HAP-1 (cell line): ENCODE measurements at regions not wholly inside any gene's neighbourhood (a gene's known extent, or its start where the extent isn't known, plus 50 kb on each side); places are given as distances from the start of the nearest gene placed in this dataset.

ENCODE experiments used
- DNase-seq, 2 experiments: peaks; one replicate each; pipeline ENCODE4 v3.0.0-alpha.2; 2016 to 2020; ENCODE audit warnings: low spot score in 2 of 2
- H3K27me3 ChIP-seq: fragments of 250-450 bp; sonication (Bioruptor Pico); 2 replicates; pipeline ENCODE4 v1.5.1; 2020; ENCODE audit warnings: low read depth, mild to moderate bottlenecking, moderate library complexity
- H3K36me3 ChIP-seq: fragments of 250-450 bp; sonication (Bioruptor Pico); replicated peaks from 2 replicates; pipeline ENCODE4 v1.5.1; 2020; ENCODE audit warnings: mild to moderate bottlenecking
- H3K4me1 ChIP-seq: fragments of 250-450 bp; sonication (Bioruptor Pico); 2 replicates; pipeline ENCODE4 v1.5.1; 2020; ENCODE audit warnings: mild to moderate bottlenecking
- H3K4me3 ChIP-seq: fragments of 250-450 bp; sonication (Bioruptor Pico); 2 replicates; pipeline ENCODE4 v1.5.1; 2020; ENCODE audit warnings: mild to moderate bottlenecking, moderate library complexity
- H3K9me3 ChIP-seq: fragments of 250-450 bp; sonication (Bioruptor Pico); 2 replicates; pipeline ENCODE4 v1.5.1; 2020; ENCODE audit warnings: mild to moderate bottlenecking, moderate library complexity
- in situ Hi-C: fragments of 300-500 bp; cut with MboI; formaldehyde crosslinking; loops from 3 replicates; pipeline ENCODE4 v1.14.3; 2020; ENCODE audit warnings: low sequenced_read_pairs, inconsistent platforms, mixed read lengths

DNA sequence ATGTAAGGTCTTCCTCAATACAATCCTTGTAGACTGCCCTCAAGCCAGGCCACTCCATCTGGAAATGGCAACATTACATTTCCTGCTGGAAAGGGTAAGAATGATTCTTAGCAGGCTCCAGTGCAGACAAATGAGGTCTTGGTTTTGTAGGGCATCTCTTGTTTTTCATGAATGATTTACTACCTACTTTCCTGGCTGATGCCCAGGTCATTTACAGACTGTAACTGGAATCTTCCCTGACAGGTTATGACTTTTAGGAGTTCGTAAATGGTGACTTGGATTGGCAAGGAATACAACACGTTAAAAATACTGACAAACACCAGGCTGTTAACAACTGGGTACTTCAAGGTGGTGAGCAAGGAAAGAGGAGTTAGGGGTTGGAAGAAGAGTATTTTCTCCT is 510.5 kb upstream of the TNC start:
- no peaks in the 10 kb centered on the region for H3K9me3 ChIP-seq
- no peaks in the 10 kb centered on the region for H3K36me3 ChIP-seq
- no peak for DNase-seq
- H3K4me3 ChIP-seq, result no peak overlapping the region
- H3K27me3 ChIP-seq, result no peaks in the 10 kb centered on the region
- no peaks in the 10 kb centered on the region for H3K4me1 ChIP-seq
- in situ Hi-C loops, result no loop called here

DNA sequence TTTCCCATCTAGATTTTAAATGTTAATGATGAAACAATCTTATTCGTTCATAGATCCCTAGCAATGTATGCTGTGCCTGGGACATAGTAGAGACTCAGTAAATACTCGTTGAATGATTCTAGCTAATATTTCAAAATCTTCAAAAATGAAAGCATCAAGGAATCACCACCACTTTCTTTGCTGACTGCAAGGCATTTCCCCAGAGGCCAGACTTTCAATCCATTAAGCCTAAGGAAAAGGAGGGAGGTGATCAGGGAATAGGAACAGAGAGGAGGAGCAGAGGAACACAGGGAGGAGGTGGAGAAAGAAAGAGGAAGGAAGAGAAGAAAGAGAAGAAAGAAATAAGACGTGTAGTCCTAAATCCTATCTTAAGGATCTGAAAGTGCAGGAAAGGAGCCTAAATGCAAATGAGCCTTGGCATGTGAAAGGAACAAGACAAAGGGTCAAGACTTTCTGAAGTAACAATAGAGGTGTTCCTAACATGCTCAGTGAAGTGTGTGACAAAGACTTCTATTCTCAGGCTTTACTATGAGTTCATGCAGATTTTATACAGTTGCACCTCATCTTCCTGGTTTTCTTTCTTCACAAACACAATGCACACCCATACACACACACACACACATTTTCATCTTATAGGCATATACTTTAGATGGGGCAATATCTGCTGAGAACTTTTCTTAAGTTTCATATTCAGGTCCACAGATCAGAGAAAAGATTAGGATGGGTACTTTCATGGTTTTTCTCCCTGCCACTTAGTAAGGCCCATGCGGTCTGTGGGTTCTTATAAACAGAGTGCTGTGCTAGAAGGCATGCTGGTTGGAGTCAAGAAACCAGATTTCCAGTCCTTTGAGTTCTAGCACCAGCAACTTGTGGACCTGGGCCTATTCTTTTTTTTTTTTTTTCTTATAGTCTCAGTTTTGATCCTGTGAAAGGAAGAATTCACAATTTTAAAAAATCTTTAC is 512.2 kb upstream of the TNC start:
- in situ Hi-C loops, result no loop called here
- no peaks in the 10 kb centered on the region for H3K9me3 ChIP-seq
- DNase-seq, result peak in 1 of 2 experiments; percentile 21
- no peaks in the 10 kb centered on the region for H3K27me3 ChIP-seq
- H3K4me1 ChIP-seq, result no peaks in the 10 kb centered on the region
- H3K4me3 ChIP-seq, result no peak overlapping the region
- no peaks in the 10 kb centered on the region for H3K36me3 ChIP-seq

DNA sequence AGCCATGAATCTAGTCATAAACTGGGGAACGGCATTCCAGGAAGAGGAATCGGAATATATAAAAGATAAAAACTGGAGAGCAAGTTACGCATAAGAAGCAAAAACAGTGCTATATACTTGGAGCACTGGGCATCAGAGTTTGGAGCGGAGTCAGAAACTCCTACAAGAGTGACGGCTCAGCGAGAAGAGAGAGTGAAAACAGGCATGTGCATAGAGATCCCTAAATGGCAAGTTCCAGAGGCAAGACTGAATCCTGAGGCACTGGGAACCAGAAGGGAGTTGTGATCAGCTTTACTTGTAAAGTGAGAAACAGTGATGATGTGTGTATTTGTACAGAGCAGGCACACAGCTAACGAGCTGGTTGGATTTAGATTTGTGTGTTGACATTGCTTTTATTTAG is 514.4 kb upstream of the TNC start:
- no peaks in the 10 kb centered on the region for H3K4me1 ChIP-seq
- DNase-seq, result no peak
- in situ Hi-C loops, result no loop called here
- no peaks in the 10 kb centered on the region for H3K27me3 ChIP-seq
- no peak overlapping the region for H3K4me3 ChIP-seq
- no peaks in the 10 kb centered on the region for H3K9me3 ChIP-seq
- no peaks in the 10 kb centered on the region for H3K36me3 ChIP-seq

DNA sequence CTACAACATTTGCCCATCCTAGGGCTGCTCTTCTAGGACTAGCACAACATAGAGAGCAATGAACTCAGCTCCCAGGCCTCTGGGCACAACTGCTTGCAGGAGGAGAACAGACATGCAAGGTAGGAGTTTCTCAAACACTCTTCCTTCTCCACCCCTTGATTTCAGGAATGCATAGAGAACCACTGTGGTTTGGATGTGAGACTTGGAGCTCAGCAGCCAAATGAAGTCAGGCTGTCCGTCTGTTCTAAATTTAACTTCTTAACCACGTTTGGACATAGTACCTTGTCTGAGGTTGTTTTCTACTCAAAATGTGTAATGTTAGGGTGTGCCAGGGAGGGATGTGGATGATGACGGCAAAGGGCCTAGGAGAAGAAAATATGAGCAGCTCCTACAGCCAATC is 515.1 kb upstream of the TNC start:
- Histone ChIP-seq H3K36me3 (no peaks in the 10 kb centered on the region), H3K27me3 (no peaks in the 10 kb centered on the region), H3K9me3 (no peaks in the 10 kb centered on the region), H3K4me1 (no peaks in the 10 kb centered on the region), H3K4me3 (no peak overlapping the region)
- in situ Hi-C loops, result no loop called here
- no peak for DNase-seq

DNA sequence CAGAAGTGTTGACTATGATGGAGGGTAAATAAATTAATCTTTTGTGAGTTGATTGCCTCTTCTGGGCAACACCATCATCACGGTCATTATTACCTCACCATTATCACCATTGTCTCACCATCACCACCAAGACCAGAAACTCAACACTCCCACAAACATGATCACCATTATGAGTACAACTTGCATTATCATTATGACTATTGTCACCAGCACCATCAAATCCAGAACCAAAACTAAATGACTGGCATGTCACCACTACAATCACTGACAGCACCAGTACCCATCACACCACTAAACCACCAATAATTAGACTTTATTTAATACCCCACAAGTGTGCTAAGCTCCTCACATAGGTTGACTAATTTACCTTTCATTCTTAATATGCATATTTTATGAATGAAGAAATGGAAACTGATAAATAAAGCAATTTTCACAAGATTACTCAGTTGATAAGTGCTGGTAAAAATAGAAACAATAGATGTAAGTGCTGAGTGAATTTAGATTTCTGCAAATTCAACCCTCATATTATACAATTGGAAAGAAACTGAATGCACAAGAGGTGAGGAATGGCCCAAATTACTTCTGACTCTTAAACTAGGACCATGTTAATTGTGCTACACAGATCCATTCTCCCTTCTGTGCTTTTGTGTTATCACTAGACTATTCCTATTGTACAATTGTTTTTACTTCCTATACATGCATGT is 517.8 kb upstream of the PAPPA start:
- no peak overlapping the region for H3K4me3 ChIP-seq
- no peak for DNase-seq
- H3K36me3 ChIP-seq, result no peaks in the 10 kb centered on the region
- H3K4me1 ChIP-seq, result no peaks in the 10 kb centered on the region
- H3K27me3 ChIP-seq, result no peaks in the 10 kb centered on the region
- in situ Hi-C loops, result no loop called here
- H3K9me3 ChIP-seq, result no peaks in the 10 kb centered on the region

DNA sequence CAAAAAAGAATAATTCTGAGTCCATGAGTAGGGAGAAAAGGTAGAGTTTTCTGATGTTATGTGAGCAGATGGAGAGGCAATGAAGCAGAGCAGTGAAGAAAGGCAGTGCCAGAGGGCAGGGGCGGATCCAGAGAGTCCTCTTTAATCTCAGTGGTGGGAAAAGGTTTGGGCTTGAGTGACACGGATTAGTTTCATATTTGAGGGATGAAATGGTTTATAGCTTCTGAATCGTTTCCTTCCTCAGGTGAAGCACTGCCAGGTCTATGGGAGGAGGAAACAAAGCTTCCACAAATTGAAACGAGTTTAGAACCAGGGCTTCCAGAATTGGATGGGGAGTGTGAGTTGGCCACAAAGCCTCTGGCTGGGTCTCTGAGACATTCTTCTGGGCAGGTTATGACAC is 517.0 kb upstream of the PAPPA start:
- no peak for DNase-seq
- H3K4me3 ChIP-seq, result no peak overlapping the region
- H3K27me3 ChIP-seq, result no peaks in the 10 kb centered on the region
- H3K4me1 ChIP-seq, result no peaks in the 10 kb centered on the region
- in situ Hi-C loops, result no loop called here
- H3K9me3 ChIP-seq, result no peaks in the 10 kb centered on the region
- no peaks in the 10 kb centered on the region for H3K36me3 ChIP-seq

DNA sequence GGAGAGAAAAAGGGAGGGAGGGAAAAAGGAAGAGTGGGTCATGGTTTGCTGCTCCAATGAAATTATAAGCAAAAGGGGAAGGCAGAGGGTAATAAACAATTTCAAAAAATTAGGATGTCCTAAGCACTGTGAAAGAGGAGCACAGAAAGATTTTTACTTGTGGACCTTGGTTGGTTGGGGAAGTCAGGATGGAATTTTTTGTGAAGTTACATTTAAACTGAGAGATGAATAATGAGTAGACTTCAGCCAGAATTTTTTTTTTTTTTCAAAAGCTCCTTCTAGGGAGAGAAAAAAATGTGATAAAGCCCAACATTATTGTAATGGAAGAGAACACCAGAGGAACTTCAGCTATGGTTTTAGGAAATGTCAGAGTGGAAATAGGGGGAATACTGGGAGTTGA is 515.9 kb upstream of the PAPPA start:
- Histone ChIP-seq H3K27me3 (no peaks in the 10 kb centered on the region), H3K4me3 (no peak overlapping the region), H3K36me3 (no peaks in the 10 kb centered on the region), H3K9me3 (no peaks in the 10 kb centered on the region), H3K4me1 (no peaks in the 10 kb centered on the region)
- in situ Hi-C loops, result no loop called here
- DNase-seq, result no peak

DNA sequence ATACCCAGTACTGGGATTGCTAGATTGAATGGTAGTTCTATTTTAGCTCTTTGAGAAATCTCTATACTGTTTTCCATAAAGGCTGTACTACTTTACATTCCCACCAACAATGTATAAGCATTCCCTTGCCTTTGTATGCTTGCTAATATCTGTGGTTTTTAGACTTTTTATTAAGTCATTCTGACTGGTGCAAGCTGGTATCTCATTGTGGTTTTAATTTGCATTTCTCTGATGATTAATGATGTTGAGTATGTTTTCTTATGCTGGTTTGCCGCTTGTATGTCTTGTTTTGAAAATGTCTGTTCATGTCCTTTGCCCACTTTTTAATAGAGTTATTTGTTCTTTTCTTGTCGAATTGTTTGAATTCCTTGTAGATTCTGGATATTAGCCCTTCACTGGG is 512.7 kb upstream of the PAPPA start:
- in situ Hi-C loops, result no loop called here
- no peak for DNase-seq
- no peaks in the 10 kb centered on the region for H3K36me3 ChIP-seq
- no peaks in the 10 kb centered on the region for H3K9me3 ChIP-seq
- no peaks in the 10 kb centered on the region for H3K27me3 ChIP-seq
- no peak overlapping the region for H3K4me3 ChIP-seq
- no peaks in the 10 kb centered on the region for H3K4me1 ChIP-seq

DNA sequence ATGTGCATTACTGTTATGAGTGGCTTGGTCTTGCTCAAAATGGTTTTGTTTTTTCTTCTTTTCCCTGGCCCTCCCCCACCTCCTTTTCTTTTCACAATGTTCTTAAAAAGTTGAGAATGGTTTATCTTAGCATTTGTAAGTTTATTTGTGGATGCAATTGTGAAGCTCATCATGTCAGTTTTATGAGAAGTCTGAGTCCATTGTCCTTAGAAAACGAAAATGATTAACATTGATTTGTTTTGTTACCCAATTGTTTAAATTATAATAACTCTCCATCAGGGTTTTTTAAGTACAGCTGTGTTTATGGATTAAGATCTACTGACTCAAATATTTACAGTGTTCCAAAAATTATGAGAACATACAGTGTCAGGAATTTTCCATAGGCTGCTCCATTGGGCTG is 511.3 kb upstream of the PAPPA start:
- Histone ChIP-seq H3K9me3 (no peaks in the 10 kb centered on the region), H3K4me1 (no peaks in the 10 kb centered on the region), H3K27me3 (no peaks in the 10 kb centered on the region), H3K4me3 (no peak overlapping the region), H3K36me3 (no peaks in the 10 kb centered on the region)
- in situ Hi-C loops, result no loop called here
- no peak for DNase-seq

DNA sequence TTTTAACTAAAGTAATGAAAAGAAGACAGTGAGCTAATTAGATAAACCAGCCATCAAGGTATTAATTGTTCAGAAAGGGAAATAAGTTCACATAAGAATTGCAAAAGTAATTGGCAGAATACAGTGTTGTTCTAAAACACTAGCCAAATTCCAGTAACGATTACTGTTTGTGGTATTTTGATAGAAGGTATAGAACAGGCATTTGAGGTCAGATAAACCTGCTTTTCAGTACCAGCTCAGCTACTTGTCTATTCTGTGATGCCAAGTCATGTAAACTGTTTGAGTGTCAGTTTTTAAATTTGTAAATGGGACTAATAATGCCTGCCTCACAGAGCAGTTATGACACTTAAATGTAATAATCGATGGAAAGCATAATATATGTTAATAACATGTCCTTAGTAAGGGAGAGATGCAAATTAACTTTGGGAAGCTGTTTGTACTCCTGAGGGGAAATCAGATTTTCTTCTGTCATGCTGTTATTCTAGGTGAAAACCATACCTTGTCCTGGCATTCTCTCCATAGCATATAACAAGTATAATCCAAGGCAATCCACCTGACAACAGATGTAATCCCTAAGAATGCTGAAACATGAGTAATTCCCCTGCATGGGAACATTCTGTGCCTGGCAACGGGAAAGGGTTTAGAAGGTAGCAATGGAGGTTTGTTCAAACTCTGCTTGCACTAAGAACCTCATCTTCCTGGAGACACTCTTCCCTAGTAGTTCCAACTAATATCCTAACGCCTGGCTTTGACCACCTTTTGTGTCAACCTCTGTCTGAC is 509.5 kb upstream of the PAPPA start:
- no peak for DNase-seq
- no peak overlapping the region for H3K4me3 ChIP-seq
- H3K4me1 ChIP-seq, result no peaks in the 10 kb centered on the region
- H3K27me3 ChIP-seq, result no peaks in the 10 kb centered on the region
- H3K9me3 ChIP-seq, result no peaks in the 10 kb centered on the region
- H3K36me3 ChIP-seq, result no peaks in the 10 kb centered on the region
- in situ Hi-C loops, result no loop called here

DNA sequence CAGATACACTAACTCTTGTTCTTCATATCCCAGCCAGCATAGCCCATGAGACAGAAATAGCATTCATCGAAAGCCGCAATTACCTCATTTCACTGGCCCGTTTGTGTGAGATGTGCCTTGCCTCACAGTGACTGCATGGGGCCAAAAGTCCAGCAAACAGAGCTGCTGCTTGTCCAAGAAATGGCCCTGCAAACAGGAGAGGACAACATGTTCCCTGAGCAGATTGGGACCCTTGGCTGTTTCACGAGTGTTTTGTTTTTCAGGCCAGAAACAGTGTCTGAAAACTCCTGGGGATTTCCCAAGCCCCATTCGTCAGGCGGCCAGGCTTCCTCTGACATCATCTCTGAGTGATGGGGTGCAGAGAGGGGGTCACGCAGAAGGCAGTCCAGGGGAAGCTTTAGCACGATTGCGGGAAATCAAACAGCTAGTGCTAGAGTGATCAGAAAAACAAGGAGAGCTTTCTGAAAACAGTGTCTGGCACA is 503.6 kb upstream of the PAPPA start:
- Histone ChIP-seq H3K4me1 (no peaks in the 10 kb centered on the region), H3K27me3 (no peaks in the 10 kb centered on the region), H3K9me3 (no peaks in the 10 kb centered on the region), H3K36me3 (no peaks in the 10 kb centered on the region), H3K4me3 (no peak overlapping the region)
- in situ Hi-C loops, result no loop called here
- DNase-seq, result no peak

DNA sequence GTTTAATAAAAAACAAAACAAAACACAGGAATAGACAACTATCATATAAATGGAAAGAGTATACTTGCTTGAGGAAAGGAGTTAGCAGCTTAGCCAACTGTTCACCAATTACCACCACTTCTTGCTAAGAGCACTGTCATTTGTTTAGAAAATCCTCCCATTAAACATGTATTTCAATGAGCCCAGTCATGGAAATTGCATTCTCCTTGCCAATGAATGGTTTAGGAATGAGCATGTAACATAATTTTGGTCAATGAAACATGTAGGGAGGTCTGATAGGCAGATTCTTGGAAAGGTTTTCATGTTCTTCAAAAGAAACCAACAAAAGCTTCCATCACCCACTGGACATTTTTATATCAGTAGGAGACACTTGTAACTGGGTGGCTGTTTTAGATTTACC is 502.8 kb upstream of the PAPPA start:
- no peak for DNase-seq
- in situ Hi-C loops, result no loop called here
- H3K9me3 ChIP-seq, result no peaks in the 10 kb centered on the region
- H3K27me3 ChIP-seq, result no peaks in the 10 kb centered on the region
- no peaks in the 10 kb centered on the region for H3K4me1 ChIP-seq
- no peaks in the 10 kb centered on the region for H3K36me3 ChIP-seq
- no peak overlapping the region for H3K4me3 ChIP-seq

DNA sequence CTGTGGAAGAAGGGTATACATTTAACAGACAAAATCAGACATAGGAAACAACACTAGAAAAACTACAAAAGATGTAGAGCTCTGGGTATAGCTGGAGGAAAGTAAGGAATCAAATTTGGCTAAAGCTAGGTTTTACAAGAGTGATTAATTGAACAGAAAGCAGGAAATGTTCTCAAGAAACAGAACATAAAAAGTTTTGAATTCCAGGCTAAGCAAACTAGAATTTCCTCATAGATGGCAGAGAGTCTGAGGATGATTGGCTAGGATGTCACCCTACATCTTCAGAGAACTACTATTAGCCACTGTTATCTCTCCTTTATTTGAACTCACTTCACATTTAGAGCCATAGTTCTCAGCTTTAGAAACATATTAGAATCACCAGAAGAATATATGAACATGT is 502.1 kb upstream of the PAPPA start:
- Histone ChIP-seq H3K36me3 (no peaks in the 10 kb centered on the region), H3K9me3 (no peaks in the 10 kb centered on the region), H3K4me1 (no peaks in the 10 kb centered on the region), H3K4me3 (no peak overlapping the region), H3K27me3 (no peaks in the 10 kb centered on the region)
- in situ Hi-C loops, result no loop called here
- no peak for DNase-seq

DNA sequence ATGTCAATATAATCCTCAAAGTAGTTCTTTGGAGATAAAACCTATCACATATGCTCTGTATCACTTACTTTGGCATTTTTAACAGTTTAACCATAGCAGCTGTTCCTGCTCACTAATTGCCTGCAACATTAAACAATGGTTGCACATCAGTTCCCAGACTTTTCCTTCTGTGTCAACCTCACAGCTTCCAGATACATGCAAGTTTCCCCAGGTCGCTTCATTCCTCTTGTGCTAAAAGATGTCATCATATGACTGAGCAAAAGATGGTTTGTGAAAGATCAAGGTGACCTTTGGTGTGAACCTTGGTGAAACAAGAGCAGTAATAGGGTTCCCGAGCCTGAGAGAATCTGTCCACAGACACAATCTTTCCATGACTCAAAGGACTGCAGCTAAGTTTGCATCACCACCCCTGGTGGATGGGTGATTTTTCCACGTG is 500.4 kb upstream of the PAPPA start:
- in situ Hi-C loops, result no loop called here
- no peaks in the 10 kb centered on the region for H3K27me3 ChIP-seq
- no peaks in the 10 kb centered on the region for H3K4me1 ChIP-seq
- DNase-seq, result no peak
- no peaks in the 10 kb centered on the region for H3K9me3 ChIP-seq
- H3K4me3 ChIP-seq, result no peak overlapping the region
- H3K36me3 ChIP-seq, result no peaks in the 10 kb centered on the region
